Hepatocyte (in vitro differentiated cells): ENCODE measurements at regions not wholly inside any gene's neighbourhood (a gene's known extent, or its start where the extent isn't known, plus 50 kb on each side); places are given as distances from the start of the nearest gene placed in this dataset.

Source experiments
- DNase-seq: peaks from one replicate; pipeline ENCODE4 v3.0.0-alpha.2; 2016; ENCODE audit warnings: low spot score
- H2AFZ ChIP-seq: fragments of 200-600 bp; sonication (generic); 2 replicates; pipeline ENCODE4 v1.6.0; 2016; ENCODE audit warnings: antibody characterized with exemption, mild to moderate bottlenecking
- H3K27ac ChIP-seq: fragments of 200-600 bp; sonication (generic); 2 replicates; pipeline ENCODE4 v1.5.1; 2016; ENCODE audit warnings: mild to moderate bottlenecking
- H3K27me3 ChIP-seq: fragments of 200-600 bp; sonication (generic); 2 replicates; pipeline ENCODE4 v1.6.1; 2016
- H3K36me3 ChIP-seq: fragments of 200-600 bp; sonication (generic); replicated peaks from 2 replicates; pipeline ENCODE4 v1.5.1; 2016; ENCODE audit warnings: low read depth; ENCODE audit not compliant: insufficient read depth
- H3K4me1 ChIP-seq: fragments of 200-600 bp; sonication (generic); 2 replicates; pipeline ENCODE4 v1.5.1; 2016; ENCODE audit warnings: mild to moderate bottlenecking, moderate library complexity; ENCODE audit not compliant: insufficient read depth
- H3K4me2 ChIP-seq: fragments of 200-600 bp; sonication (generic); 2 replicates; pipeline ENCODE4 v1.6.0; 2016
- H3K4me3 ChIP-seq: fragments of 200-600 bp; sonication (generic); 2 replicates; pipeline ENCODE4 v1.5.1; 2016; ENCODE audit warnings: mild to moderate bottlenecking
- H3K79me2 ChIP-seq: fragments of 200-600 bp; sonication (generic); 2 replicates; pipeline ENCODE4 v1.6.0; 2017; ENCODE audit warnings: mild to moderate bottlenecking
- H3K9me2 ChIP-seq: fragments of 200-600 bp; sonication (generic); replicated peaks from 2 replicates; pipeline ENCODE4 v1.6.0; 2017; ENCODE audit warnings: mild to moderate bottlenecking; ENCODE audit not compliant: insufficient read depth
- H3K9me3 ChIP-seq: fragments of 200-600 bp; sonication (generic); 2 replicates; pipeline ENCODE4 v1.5.1; 2016; ENCODE audit warnings: low read depth, mild to moderate bottlenecking
- H4K20me1 ChIP-seq: fragments of 200-600 bp; sonication (generic); 2 replicates; pipeline ENCODE4 v1.6.0; 2016; ENCODE audit warnings: mild to moderate bottlenecking; ENCODE audit not compliant: insufficient read depth, poor library complexity, severe bottlenecking
- EZH2 ChIP-seq: fragments of 200-600 bp; sonication (generic); IDR thresholded peaks from 2 replicates; pipeline ENCODE4 v1.6.1; 2016; ENCODE audit warnings: antibody characterized with exemption, mild to moderate bottlenecking, borderline replicate concordance
- EZH2phosphoT487 ChIP-seq: fragments of 200-600 bp; sonication (generic); IDR thresholded peaks from one replicate; pipeline ENCODE4 v1.6.1; 2018; ENCODE audit warnings: antibody characterized with exemption, mild to moderate bottlenecking, low read depth, moderate library complexity; ENCODE audit not compliant: unreplicated experiment, severe bottlenecking
- WGBS: methylation state at CpG from one replicate; pipeline ENCODE4 v1.1.6; 2016; ENCODE audit warnings: low lambda C conversion rate; ENCODE audit errors: missing lambda C conversion rate; 5-methylcytosine and 5-hydroxymethylcytosine counted together
- TF ChIP-seq, protein P1 (sequence below): fragments of 200-600 bp; sonication (generic); IDR thresholded peaks from 2 replicates; pipeline ENCODE4 v1.5.1; 2016; ENCODE audit warnings: antibody characterized with exemption, mild to moderate bottlenecking; ENCODE audit not compliant: poor library complexity

DNA sequence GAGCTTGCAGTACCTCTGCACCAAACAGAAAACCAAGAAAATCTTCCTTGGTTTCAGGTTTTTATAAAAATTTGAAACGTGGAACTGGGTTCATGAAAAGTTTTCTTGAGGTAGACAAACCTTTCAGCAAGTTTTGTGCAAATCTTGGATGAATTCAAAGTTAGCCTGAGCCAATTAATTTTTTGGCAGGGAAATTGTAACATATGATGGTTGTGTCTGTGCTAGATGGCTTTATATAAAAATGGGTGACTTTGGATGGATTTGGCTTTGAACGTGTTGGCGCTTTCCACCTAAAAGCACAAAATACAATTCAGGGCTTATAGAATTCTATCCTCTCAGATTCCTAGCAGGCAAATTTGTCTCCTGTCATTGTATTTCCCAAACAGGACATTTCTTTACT lies 524.4 kb downstream of the CAAP1 start:
- no peaks in the 10 kb centered on the region for H3K9me2 ChIP-seq
- H4K20me1 ChIP-seq: no peaks in the 10 kb centered on the region
- H3K4me1 ChIP-seq: no peaks in the 10 kb centered on the region
- H3K36me3 ChIP-seq: no peaks in the 10 kb centered on the region
- H3K27ac ChIP-seq: no peak overlapping the region
- no peak for DNase-seq
- H3K4me2 ChIP-seq: no peak overlapping the region
- no peaks in the 10 kb centered on the region for H3K9me3 ChIP-seq
- no peak overlapping the region for H2AFZ ChIP-seq
- no peak overlapping the region for H3K4me3 ChIP-seq
- H3K79me2 ChIP-seq: no peaks in the 10 kb centered on the region
- 78% methylated on average over 3 of the region's 3 CpGs for WGBS
- TF ChIP-seq EZH2phosphoT487 (no peak), EZH2 (no peak)
- TF ChIP-seq, protein P1, sequence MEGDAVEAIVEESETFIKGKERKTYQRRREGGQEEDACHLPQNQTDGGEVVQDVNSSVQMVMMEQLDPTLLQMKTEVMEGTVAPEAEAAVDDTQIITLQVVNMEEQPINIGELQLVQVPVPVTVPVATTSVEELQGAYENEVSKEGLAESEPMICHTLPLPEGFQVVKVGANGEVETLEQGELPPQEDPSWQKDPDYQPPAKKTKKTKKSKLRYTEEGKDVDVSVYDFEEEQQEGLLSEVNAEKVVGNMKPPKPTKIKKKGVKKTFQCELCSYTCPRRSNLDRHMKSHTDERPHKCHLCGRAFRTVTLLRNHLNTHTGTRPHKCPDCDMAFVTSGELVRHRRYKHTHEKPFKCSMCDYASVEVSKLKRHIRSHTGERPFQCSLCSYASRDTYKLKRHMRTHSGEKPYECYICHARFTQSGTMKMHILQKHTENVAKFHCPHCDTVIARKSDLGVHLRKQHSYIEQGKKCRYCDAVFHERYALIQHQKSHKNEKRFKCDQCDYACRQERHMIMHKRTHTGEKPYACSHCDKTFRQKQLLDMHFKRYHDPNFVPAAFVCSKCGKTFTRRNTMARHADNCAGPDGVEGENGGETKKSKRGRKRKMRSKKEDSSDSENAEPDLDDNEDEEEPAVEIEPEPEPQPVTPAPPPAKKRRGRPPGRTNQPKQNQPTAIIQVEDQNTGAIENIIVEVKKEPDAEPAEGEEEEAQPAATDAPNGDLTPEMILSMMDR: no peak
- H3K27me3 ChIP-seq: no peaks in the 10 kb centered on the region

DNA sequence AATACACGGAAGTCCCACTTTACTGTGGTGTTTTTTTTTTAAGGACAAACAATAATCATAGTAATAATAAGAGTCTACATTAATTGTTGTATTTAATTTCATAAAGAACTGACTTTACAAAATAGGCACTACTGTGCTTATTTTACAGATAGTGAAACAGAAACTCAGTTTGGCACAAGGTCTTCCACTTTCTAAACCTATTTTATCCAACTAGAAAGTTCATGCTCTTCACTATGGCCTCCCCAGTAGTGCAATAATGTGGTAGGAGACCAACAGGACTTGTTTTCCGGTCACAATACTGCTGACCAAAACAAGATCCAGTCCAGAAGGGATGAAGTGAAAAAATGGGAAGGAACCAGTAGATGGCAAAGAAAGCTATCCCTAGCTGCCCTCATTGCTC lies 531.6 kb downstream of the CAAP1 start:
- no peaks in the 10 kb centered on the region for H3K4me1 ChIP-seq
- DNase-seq: no peak
- H4K20me1 ChIP-seq: no peaks in the 10 kb centered on the region
- no peaks in the 10 kb centered on the region for H3K9me2 ChIP-seq
- WGBS: 95% methylated on average over 2 of the region's 2 CpGs
- no peaks in the 10 kb centered on the region for H3K79me2 ChIP-seq
- TF ChIP-seq EZH2phosphoT487: no peak
- TF ChIP-seq, protein P1: no peak
- TF ChIP-seq EZH2: no peak
- H3K9me3 ChIP-seq: no peaks in the 10 kb centered on the region
- H3K27ac ChIP-seq: no peak overlapping the region
- H3K36me3 ChIP-seq: no peaks in the 10 kb centered on the region
- no peak overlapping the region for H3K4me3 ChIP-seq
- H3K4me2 ChIP-seq: no peak overlapping the region
- H2AFZ ChIP-seq: no peak overlapping the region
- H3K27me3 ChIP-seq: no peaks in the 10 kb centered on the region

DNA sequence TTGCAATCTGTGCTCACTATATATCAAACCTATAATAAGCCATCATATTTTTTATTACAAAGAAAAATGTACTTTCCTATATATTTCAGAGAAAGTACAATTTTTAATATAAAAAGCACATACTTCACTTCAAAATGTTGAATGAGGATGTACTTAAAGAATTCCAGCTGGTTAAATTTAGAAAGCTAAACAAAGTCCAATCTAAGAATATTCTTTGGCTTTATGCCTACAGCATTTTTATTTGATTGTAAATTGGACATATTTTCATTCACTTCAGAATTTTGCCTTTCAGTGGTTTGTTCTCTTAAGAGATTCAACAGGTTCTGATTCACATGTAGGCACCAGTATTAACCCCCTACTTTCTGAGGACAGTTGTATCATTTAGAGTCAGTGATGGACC lies 533.8 kb downstream of the CAAP1 start:
- TF ChIP-seq EZH2 (no peak), EZH2phosphoT487 (no peak)
- TF ChIP-seq, protein P1: no peak
- no peaks in the 10 kb centered on the region for H3K9me2 ChIP-seq
- no peaks in the 10 kb centered on the region for H3K9me3 ChIP-seq
- H2AFZ ChIP-seq: no peak overlapping the region
- no peaks in the 10 kb centered on the region for H3K27me3 ChIP-seq
- H3K79me2 ChIP-seq: no peaks in the 10 kb centered on the region
- no peak overlapping the region for H3K27ac ChIP-seq
- H3K36me3 ChIP-seq: no peaks in the 10 kb centered on the region
- no peaks in the 10 kb centered on the region for H3K4me1 ChIP-seq
- H4K20me1 ChIP-seq: no peaks in the 10 kb centered on the region
- no peak overlapping the region for H3K4me2 ChIP-seq
- no peak for DNase-seq
- no peak overlapping the region for H3K4me3 ChIP-seq

DNA sequence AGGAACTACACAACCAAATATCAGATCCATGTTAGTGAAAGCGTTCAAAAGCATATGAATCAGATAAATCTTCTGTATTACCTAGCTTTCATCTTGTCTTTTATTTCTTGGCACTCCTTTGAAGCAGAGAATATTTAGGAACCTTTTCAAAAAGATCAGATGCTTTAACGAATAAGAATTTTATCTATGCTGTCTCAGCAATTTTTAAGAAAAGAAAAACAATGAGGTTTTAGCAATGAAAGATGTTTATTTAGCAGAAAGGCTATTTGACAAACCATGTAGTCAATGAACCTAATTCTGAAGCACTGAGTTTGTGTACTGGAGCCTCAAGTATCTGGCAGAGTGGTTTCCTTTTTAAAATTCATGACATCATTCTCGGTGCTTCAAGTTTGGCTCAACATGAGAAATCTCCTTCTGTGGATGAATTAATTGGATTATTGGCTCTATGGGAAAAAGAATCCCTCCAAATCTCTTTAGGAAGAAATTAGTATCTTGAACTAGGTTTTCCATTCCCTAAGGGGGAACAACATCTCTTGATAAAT lies 534.7 kb downstream of the CAAP1 start:
- H3K36me3 ChIP-seq: no peaks in the 10 kb centered on the region
- H3K27ac ChIP-seq: no peak overlapping the region
- no peak overlapping the region for H3K4me3 ChIP-seq
- 82% methylated on average over 3 of the region's 3 CpGs for WGBS
- no peak overlapping the region for H2AFZ ChIP-seq
- no peaks in the 10 kb centered on the region for H3K27me3 ChIP-seq
- no peak for DNase-seq
- H3K9me3 ChIP-seq: no peaks in the 10 kb centered on the region
- H3K9me2 ChIP-seq: no peaks in the 10 kb centered on the region
- H4K20me1 ChIP-seq: no peaks in the 10 kb centered on the region
- H3K4me2 ChIP-seq: no peak overlapping the region
- no peaks in the 10 kb centered on the region for H3K4me1 ChIP-seq
- H3K79me2 ChIP-seq: no peaks in the 10 kb centered on the region
- TF ChIP-seq EZH2 (no peak), EZH2phosphoT487 (no peak)
- TF ChIP-seq, protein P1: no peak
